Spleen (tissue), 7 donors: ENCODE measurements at regions not wholly inside any gene's neighbourhood (a gene's known extent, or its start where the extent isn't known, plus 50 kb on each side); places are given as distances from the start of the nearest gene placed in this dataset.

Source experiments
- POLR2A ChIP-seq, 3 donors: fragments of 450-650 bp; IDR thresholded peaks; one replicate each; pipeline ENCODE4 v1.5.1; 2017; ENCODE audit warnings: antibody characterized with exemption in 3 of 3, mild to moderate bottlenecking in 1 of 3
- POLR2AphosphoS5 ChIP-seq, 3 donors: sonication (generic); formaldehyde crosslinking; IDR thresholded peaks; one replicate each; pipeline ENCODE4 v1.5.1; 2017; ENCODE audit warnings: antibody characterized with exemption in 3 of 3
- TF ChIP-seq, protein P1 (sequence below), 11 experiments: fragments of 200-600 bp in 7 of 11; fragments of 450-650 bp in 4 of 11; sonication (generic) in 4 of 11; IDR thresholded peaks in 8 of 11; conservative IDR thresholded peaks in 3 of 11; 1 replicate in 7 of 11; 2 replicates in 4 of 11; pipeline versions ENCODE4 v1.4.0 to v1.8.0; 2016 to 2021; ENCODE audit warnings: antibody characterized with exemption in 11 of 11, inconsistent platforms in 4 of 11, mild to moderate bottlenecking in 1 of 11
- donor health status: DM: no; HTN: no; CAD: no; lungs with moderate emphysema.
- donor health status: DM: no; HTN: no; CAD: no.
- donor health status: DM: no; HTN: no; CAD: no.

DNA sequence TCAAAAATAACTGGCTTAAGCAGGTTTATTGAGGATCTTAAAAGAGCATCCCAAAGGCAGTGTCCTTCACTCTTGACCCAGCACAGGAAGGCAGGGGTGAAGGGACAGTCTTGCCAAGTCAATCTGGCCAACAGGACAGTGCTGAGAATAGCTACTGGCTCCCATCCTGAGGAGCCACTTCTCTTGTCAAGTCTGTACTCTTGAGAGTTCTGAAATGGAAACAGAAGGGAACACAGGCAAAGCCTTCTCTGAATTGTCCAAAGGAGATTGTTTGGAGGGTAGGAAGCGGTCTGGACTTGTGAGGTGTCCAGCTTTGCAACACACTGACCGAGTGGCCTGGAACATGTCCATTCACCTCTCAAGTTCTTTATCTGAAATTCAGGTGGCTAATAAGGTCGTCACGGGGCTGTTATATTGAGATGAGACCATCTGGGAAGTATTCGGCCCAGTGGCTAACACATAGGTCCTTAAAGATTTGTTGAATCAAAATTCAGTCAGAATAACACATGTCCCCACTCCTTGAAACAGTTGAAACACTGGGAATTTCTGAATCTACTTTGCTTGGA, 99.5 kb upstream of the FHL2 start:
- TF ChIP-seq, protein P1, sequence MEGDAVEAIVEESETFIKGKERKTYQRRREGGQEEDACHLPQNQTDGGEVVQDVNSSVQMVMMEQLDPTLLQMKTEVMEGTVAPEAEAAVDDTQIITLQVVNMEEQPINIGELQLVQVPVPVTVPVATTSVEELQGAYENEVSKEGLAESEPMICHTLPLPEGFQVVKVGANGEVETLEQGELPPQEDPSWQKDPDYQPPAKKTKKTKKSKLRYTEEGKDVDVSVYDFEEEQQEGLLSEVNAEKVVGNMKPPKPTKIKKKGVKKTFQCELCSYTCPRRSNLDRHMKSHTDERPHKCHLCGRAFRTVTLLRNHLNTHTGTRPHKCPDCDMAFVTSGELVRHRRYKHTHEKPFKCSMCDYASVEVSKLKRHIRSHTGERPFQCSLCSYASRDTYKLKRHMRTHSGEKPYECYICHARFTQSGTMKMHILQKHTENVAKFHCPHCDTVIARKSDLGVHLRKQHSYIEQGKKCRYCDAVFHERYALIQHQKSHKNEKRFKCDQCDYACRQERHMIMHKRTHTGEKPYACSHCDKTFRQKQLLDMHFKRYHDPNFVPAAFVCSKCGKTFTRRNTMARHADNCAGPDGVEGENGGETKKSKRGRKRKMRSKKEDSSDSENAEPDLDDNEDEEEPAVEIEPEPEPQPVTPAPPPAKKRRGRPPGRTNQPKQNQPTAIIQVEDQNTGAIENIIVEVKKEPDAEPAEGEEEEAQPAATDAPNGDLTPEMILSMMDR (IDR thresholded peaks at IDR 0.05 in 8 of 11, conservative IDR thresholded peaks at IDR 0.05 in 3 of 11), result no peak
- TF ChIP-seq POLR2A (IDR thresholded peaks at IDR 0.05) (no peak), POLR2AphosphoS5 (IDR thresholded peaks at IDR 0.05) (no peak)
